Thyroid gland (tissue), 4 donors: ENCODE measurements at regions not wholly inside any gene's neighbourhood (a gene's known extent, or its start where the extent isn't known, plus 50 kb on each side); places are given as distances from the start of the nearest gene placed in this dataset.

Source experiments
- POLR2A ChIP-seq, 2 donors: fragments of 450-650 bp; IDR thresholded peaks; one replicate each; pipeline ENCODE4 v1.6.1; 2017; ENCODE audit warnings: antibody characterized with exemption in 2 of 2, mild to moderate bottlenecking in 2 of 2, moderate library complexity in 1 of 2
- TF ChIP-seq, protein P1 (sequence below), 6 experiments: fragments of 200-600 bp in 3 of 6; fragments of 450-650 bp in 3 of 6; sonication (generic) in 3 of 6; IDR thresholded peaks; one replicate each; pipeline ENCODE4 v1.5.1; 2016 to 2019; ENCODE audit warnings: antibody characterized with exemption in 6 of 6, mild to moderate bottlenecking in 2 of 6, inconsistent platforms in 1 of 6, moderate library complexity in 1 of 6

DNA sequence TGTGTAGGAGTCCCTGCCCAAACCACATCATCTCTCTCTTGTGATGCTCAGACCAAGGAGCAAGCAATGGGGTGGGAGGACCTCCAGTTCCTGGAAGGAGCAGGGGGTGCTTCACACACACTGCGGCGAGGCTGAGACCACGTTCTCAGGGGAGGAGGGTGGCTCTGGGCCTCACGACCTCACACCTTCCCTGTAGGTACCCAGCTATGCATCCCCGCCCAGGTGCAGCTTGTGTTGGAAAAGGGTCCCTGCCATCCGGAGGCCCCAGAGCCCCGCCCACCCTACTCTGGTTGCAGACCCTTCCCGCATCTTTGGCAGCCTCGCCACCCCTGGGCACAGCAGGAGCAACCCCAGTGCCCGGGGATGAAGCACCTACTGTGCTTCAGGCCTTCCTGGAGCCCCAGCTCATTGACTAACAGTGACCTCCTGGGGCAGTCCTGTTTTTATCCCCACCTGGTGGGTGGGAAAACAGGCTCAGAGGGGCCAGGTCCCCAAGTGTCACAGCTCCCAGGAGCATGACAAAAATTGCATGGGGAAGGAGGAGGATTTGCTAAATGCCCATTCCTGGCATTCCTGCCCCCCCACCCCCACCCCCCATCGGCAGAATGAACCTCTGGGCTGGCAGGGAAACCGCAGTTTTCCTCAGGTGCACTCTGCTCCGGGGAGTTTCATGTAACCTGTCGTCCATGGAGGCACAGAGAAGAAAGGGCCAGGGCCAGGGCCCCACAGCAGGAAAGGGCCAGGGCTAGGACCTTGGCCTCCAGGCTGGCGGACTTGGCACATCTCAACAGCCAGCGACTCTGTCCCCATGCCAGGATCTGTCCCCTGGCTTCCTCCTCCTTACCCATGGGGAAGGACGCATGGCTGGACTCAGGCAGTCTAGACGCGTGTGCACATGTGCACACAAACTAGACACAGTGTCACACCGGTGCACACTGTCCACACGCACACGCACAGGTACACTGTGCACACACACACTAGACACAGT lies 81.0 kb downstream of the IGLL1 start:
- TF ChIP-seq, protein P1, sequence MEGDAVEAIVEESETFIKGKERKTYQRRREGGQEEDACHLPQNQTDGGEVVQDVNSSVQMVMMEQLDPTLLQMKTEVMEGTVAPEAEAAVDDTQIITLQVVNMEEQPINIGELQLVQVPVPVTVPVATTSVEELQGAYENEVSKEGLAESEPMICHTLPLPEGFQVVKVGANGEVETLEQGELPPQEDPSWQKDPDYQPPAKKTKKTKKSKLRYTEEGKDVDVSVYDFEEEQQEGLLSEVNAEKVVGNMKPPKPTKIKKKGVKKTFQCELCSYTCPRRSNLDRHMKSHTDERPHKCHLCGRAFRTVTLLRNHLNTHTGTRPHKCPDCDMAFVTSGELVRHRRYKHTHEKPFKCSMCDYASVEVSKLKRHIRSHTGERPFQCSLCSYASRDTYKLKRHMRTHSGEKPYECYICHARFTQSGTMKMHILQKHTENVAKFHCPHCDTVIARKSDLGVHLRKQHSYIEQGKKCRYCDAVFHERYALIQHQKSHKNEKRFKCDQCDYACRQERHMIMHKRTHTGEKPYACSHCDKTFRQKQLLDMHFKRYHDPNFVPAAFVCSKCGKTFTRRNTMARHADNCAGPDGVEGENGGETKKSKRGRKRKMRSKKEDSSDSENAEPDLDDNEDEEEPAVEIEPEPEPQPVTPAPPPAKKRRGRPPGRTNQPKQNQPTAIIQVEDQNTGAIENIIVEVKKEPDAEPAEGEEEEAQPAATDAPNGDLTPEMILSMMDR (IDR thresholded peaks at IDR 0.05), result no peak
- TF ChIP-seq POLR2A (IDR thresholded peaks at IDR 0.05), result no peak
